NB4 (cell line): ENCODE measurements at regions not wholly inside any gene's neighbourhood (a gene's known extent, or its start where the extent isn't known, plus 50 kb on each side); places are given as distances from the start of the nearest gene placed in this dataset.

Experiments
- CTCF ChIP-seq: IDR thresholded peaks from one replicate; pipeline ENCODE4 v1.5.1; 2012; ENCODE audit warnings: low read depth, low read length
- POLR2A ChIP-seq: IDR thresholded peaks from 2 replicates; pipeline ENCODE4 v1.6.1; 2011; ENCODE audit warnings: mild to moderate bottlenecking; ENCODE audit not compliant: insufficient read length; ENCODE audit errors: extremely low read depth

DNA sequence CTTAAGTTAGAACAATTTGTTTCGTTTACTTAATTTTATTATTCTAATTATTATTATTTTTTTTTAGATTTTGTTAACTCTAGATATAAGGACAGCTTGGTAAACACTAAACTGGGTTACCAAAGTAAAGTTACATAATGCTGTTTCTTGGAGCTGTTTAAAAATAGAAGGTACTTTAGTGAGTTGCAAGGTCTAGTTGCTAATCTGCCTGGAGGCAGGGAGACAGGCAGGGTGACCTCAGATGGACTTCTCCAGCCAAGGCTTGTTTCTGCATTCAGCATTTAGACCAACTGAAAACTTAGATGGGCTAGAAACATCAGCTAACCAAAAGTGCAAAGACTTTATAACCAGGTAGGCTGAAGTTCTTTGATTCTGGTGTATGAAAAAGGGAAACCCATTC, 336.4 kb upstream of the GRM7 start:
- TF ChIP-seq POLR2A, result no peak
- no peak for TF ChIP-seq CTCF
